GM18511 (cell line): ENCODE measurements at regions not wholly inside any gene's neighbourhood (a gene's known extent, or its start where the extent isn't known, plus 50 kb on each side); places are given as distances from the start of the nearest gene placed in this dataset.
"Not testable (repeated sequence)": the region's sequence is repeated elsewhere in the genome, so short reads cannot be mapped to it uniquely, and the experiment has no call there.

Experiments used
- ATAC-seq: cut with Tn5 transposase; IDR thresholded peaks from one replicate; pipeline ENCODE4 v1.9.1; 2021; ENCODE audit warnings: mild to moderate bottlenecking, moderate library complexity; ENCODE audit not compliant: unreplicated experiment

DNA sequence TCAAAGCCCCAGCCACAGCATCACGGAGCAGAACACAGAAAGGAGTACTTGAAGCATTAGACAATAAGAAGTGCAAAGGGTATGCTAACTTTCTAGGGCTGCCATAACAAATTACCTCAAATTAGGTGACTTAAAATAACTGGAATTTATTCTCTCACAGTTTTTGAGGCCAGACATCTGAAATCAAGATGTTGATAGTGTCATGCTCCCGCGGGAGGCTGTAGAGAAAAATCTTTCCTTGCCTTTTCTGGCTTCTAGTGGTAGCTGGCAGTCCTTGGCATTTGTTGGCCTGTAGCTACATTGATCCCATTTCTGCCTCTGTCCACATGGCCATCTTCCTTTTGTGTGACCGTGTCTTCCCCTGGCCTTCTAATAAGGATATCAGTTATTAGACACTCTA lies 51.9 kb upstream of the SPDL1 start:
- no peak for ATAC-seq

GRCh38 chr5:169527863-169528262 lies 55.7 kb upstream of the SPDL1 start:
- ATAC-seq: no peak

DNA sequence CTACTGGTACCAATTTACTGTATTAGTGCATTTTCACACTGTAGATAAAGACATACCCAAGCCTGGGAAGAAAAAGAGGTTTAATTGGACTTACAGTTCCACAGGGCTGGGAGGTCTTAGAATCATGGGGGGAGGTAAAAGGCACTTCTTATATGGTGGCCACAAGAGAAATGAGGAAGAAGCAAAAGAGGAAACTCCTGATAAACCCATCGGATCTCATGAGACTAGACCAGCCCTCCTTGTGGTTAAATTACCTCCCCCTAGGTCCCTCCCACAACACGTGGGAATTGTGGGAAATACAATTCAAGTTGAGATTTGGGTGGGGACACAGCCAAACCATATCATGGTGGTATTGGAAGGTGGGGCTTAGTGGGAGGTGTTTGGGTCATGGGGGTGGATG lies 56.5 kb upstream of the SPDL1 start:
- no peak for ATAC-seq

- no peak for ATAC-seq
Measured at GRCh38 chr5:169522851-169523250, 60.7 kb upstream of the SPDL1 start.

DNA sequence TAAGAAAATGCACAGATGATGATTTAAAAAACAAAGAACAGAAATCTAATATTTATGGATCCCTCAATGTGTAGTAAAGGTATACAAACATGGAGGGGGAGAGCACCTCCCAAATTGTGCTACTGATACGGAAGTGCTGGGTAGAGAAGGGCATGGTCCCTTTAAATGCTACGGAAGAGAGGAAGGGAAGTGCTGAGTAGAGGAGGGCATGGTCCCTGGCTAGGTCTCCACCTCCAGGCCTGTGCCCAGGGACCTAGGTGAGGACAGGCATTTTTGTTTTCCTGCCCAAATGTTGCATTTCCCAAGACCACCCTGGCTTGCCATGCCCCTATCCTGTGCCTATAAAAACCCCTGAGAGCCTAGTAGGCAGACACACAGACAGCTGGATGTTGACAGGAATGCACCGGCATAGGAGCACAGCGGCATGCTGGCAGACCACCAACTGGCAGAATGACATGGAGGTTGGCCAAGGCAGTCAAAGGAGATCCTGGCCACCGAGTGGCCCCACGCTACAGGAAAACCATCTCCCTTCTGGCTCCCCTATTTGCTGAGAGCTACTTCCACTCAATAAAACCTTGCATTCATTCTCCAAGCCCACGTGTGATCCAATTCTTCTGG lies 62.1 kb upstream of the SPDL1 start:
- no peak for ATAC-seq

GRCh38 chr5:169519358-169519757 lies 64.2 kb upstream of the SPDL1 start:
- ATAC-seq: no peak

DNA sequence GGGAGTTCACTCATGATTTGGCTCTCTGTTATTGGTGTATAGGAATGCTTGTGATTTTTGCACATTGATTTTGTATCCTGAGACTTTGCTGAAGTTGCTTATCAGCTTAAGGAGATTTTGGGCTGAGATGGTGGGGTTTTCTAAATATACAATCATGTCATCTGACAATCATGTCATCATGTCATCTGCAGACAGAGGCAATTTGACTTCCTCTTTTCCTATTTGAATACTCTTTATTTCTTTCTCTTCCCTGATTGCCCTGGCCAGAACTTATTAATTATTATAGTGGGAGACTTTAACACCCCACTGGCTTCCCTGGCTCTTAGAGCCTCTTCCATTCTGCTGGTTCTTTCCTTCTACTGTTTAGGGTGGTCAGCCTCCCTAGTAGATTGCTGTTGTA lies 64.8 kb upstream of the SPDL1 start:
- ATAC-seq: not testable (repeated sequence)

- ATAC-seq: no peak
Measured at GRCh38 chr5:169512385-169512784, 71.2 kb upstream of the SPDL1 start.

- no peak for ATAC-seq
Measured at GRCh38 chr5:169511708-169512107, 71.9 kb upstream of the SPDL1 start.

DNA sequence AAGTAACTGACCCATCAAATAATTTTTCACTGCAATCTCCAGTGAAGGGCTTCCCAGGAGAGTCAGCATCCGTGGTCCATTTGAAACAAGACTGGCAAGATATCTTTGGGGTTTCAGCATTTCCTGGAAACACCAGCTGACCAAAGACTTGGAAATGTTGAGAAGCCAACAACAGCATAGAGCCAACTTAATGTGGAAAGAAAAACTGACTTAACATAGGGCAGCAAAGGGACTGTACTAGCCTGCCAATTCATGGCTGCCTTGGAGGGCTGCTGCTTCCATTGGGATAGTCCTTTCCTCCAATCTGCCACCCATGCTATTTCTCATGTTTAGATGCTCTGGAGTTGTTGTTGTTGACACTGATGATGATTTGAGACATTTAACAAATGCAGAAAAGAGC lies 76.5 kb upstream of the SPDL1 start:
- ATAC-seq: no peak

- ATAC-seq: no peak
Measured at GRCh38 chr5:169503886-169504285, 79.7 kb upstream of the SPDL1 start.

DNA sequence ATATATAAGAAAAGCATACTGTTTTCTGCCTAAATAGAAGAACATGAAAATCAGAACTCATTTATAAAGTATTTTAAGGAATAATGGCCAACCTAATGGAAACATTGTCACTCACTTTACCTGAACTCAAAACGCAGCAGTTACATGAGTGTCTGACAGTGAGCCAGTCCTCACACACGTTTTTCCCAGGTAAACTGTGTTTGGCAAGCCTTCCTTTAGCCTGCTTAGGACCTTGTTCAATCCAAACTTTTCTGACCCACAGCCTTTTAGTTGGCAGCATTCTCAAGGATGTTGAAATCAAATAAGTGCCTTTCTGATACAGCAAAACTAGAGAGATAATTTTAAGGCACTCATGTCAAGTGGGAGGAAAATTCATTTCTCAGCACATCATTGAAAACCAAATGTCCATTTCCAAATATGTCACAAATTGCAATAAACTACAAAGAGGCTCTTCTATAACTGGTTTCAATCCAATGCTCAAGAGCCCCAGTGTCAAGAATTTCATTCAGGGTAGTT lies 83.5 kb upstream of the SPDL1 start:
- no peak for ATAC-seq

GRCh38 chr5:169496878-169497277 lies 86.7 kb upstream of the SPDL1 start:
- ATAC-seq: no peak

- ATAC-seq: no peak
Measured at GRCh38 chr5:169494941-169495548, 88.5 kb upstream of the SPDL1 start.

- no peak for ATAC-seq
Measured at GRCh38 chr5:169494383-169494935, 89.1 kb upstream of the SPDL1 start.

DNA sequence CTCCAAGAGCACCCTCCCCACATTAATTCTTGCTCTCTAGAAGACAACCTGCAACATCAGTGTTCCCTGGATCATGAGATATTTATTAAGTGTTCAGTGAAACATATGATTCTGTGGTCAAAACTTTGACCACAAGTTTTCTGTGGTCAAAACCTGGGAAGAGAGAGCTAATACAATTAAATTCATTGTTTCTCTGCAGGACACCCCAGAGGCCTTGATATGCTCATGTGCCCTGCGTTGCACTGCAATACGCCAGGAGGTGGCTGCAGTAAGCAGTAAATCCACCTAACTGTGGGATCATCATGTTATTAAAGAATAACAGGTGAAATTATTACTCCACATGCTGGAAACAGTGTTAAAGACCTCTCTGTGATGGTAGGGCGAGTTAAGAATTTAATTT lies 109.3 kb upstream of the SPDL1 start:
- no peak for ATAC-seq

DNA sequence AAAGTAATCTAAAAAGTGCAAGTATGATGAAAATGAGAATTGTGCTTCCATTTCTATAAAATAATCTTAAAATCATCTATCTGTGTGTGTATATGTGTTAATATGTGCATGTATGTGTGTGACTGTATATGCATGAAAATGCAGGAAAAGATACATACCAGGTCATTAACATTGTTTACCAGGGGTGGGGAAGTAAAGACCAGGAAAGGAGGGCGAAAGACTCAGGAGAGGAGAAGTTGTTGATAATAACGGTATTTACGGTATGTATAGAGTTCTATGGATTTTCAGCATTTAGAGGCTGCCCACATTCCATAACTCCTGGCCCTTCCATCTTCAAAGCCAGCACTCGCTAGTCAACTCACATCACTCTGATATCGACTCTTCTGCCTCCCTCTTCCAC lies 111.0 kb upstream of the SPDL1 start:
- ATAC-seq: no peak

GRCh38 chr5:169471021-169471420 lies 112.6 kb upstream of the SPDL1 start:
- no peak for ATAC-seq

DNA sequence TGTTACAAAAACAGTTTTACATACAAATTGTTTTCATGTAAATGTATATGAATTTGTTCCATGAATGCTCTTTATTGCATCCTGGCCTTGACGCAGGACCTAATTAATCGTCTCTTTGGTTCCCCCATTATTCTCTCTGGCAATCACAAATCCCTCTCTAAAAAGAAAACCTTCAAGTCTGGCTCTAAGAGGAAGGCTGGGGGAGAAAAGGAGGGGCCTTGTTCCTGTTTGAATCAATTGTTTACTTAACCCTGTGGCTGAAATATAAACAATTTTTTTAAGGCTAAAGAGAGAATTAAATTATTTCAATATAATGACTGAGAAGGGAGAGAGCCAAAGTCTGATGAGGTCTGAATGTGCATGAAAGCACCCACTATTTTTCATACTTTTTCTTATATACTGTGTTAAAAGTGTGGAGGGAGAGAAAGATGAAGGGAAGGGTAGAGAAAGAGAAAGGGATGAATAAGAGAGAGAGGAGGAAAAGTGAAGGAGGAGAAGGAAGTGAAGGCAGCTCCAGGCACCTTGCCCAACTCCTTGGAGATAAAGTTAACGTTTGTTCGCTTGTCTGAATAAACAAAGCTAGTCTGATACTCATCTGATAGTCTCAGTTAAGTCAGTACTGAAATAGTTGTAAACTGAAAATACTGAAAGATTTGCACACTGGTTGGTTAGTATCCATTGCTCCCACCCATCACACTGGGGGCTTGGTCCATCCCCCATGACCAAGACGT lies 116.4 kb upstream of the SPDL1 start:
- no peak for ATAC-seq

DNA sequence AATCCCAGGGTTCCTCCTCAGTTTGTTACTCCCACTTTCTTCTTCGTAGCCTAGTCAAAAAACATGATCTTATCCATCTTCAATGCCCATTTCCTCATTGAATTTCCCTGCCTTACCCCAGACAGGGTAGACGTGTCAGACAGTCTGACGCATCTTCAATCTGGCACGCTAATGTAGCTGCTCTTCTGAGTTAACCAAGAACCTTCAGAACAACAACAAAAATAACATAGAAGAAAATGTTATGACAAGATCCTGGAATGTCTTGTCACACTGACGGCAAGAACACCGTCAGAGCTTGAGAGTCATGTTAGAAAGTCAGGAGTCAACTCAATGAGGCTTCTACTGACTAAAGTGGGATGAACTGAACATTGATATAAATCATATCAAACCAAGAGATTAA lies 122.7 kb upstream of the SPDL1 start:
- ATAC-seq: no peak

DNA sequence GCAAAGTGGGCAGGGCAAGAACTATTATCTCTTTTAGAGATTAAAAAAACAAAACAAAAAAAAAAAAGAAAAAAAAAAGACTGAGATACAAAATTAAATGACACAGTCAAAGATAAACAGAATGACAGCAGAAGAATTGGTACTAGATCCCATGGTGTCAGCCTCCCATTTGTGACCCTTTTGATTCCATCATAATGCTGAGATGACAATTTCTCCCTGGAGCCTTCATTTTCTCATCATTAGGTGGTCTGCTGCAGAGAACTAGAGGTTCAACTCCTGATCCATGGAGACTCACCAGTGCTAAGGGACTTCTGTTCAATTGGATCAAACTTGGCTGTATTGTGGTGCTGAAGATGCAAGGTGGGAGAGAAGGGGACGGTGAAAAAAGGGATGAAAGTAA lies 123.5 kb upstream of the SPDL1 start:
- no peak for ATAC-seq

DNA sequence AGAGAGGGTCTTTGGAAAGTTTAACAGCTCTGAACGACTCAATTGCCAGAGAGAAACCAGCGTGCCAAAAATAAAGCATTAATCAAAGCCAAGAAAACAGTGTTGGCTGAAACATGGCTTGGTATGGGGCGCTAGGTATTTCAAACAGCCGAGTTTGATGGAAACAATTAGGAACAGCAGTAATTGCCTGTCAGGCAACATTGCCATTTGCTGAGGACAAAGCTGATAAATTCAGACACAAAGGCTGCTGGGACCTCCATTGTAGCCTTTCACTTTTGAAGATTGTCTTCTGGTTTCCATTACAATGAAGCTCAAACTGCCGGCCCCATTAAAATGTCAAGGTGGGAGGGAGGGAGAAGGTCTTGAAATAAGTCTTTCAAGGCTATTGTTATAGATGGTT lies 125.4 kb upstream of the SPDL1 start:
- ATAC-seq: no peak
